Limb (tissue), 2 donors: ENCODE measurements at regions not wholly inside any gene's neighbourhood (a gene's known extent, or its start where the extent isn't known, plus 50 kb on each side); places are given as distances from the start of the nearest gene placed in this dataset.
A peak's percentile ranks its signal among the peaks of the same experiment; 100 is the strongest.
"Not testable (repeated sequence)": the region's sequence is repeated elsewhere in the genome, so short reads cannot be mapped to it uniquely, and the experiment has no call there.

Source experiments
- DNase-seq, 2 donors: peaks; one replicate each; pipeline ENCODE4 v3.0.0-alpha.2; 2016; ENCODE audit errors: extremely low spot score in 2 of 2

DNA sequence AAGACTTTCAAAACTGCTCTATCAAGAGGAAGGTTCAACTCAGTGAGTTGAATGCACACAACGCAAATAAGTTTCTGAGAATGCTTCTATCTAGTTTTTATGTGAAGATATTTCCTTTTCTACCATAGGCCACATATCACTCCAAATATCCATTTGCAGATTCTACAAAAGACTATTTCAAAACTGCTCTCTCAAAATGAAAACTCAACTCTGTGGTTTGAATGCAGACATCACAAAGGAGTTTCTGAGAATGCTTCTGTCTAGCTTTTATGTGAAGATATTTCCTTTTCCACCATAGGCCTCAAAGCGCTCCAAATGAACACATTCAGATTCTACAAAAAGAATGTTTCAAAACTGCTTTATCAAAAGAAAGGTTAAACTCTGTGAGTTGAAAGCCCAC is 1093.1 kb upstream of the DEFB115 start:
- not testable (repeated sequence) for DNase-seq

DNA sequence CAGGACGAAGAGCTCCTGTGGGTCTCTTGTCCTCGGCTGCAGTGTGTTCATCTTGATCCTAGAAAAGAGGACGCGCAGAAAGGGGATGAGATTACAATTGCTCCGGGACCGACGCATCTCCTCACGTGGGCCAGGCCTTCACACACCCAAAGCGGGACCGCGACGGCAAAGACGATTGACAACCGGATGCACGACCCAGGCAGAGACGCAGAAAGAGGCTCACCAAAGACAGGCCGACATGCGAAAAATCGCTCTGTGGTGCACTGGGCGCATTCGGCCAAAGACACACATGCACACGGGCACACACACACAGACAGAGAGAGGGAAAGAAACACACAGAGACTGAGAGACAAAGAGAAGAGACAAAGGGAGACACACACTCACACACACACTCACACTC is 1089.9 kb upstream of the DEFB115 start:
- DNase-seq = no peak

DNA sequence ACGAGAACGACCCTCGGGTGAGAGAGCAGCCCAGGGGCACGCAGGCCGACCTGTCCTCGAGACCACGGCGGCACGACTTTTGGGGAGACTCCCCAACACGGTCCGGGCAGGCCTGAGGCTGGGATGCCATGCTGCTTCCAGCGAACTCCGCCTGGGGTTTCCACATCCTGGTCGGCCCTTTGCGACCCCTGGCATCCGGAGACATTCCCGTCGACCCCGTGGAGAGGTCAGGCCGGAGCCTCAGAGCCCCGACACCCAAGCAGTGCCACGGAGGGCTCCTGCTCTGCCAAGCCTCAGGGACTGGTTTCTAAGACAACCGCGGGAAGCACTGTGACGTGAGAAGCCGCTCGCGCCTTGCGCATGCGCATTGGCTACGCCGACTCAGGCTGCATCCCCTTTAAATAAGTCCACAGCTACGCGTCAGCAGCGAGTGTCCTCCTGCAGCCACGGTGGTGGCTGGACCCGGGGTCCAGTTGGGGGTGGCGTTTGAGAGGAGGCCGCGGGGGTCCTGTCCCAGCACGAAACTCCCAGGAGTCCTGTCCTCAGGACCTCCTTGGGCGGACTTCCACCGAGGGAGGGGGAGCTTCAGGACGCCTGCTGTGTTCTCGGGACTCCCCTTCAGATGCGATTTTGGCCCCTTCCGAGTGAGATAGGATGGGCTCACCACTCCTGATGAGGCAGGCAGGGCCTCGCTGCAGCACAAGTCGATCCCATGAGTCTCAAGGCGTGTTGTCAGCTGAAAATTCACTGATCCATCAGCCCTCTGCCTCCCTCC is 1089.3 kb upstream of the DEFB115 start:
- no peak for DNase-seq

DNA sequence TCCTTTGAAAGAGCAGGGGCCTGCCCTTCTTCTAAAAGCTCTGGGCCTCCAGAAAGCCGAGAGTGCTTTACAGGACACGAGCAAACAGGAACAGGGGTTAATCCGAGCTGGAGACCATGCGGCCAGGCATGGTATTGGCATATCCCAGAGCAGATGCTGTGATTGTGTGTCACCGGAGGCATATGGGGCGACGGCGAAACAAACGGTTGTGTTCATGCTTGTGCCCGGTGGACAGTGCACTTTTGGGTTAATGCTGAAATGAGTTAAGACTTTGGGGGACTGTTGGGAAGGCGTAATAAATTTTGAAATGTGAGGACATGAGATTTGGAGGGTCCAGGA is 1088.7 kb upstream of the DEFB115 start:
- DNase-seq = no peak

GRCh38 chr20:30175681-30176080 is 1081.8 kb upstream of the DEFB115 start:
- DNase-seq = no peak

- not testable (repeated sequence) for DNase-seq
Observed at GRCh38 chr20:30183124-30183523, 1074.3 kb upstream of the DEFB115 start.

DNA sequence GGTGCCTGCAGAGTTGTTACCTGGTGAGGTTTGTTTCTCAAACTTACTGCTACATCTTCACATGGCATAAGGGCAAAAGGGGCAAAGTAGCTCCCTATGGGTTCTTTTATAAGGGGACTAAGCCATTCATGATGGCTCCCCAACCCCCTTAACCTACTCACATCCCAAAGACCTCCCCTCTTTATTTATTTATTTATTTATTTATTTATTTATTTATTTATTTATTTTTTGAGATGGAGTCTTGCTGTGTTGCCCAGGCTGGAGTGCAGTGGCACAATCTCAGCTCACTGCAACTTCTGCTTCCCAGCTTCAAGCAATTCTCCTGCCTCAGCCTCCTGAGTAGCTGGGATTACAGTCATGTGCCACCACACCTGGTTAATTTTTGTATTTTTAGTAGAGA is 1065.7 kb upstream of the DEFB115 start:
- not testable (repeated sequence) for DNase-seq

GRCh38 chr20:30234477-30234876 is 1023.0 kb upstream of the DEFB115 start:
- DNase-seq = not testable (repeated sequence)

GRCh38 chr20:30275073-30275472 is 982.4 kb upstream of the DEFB115 start:
- not testable (repeated sequence) for DNase-seq

DNA sequence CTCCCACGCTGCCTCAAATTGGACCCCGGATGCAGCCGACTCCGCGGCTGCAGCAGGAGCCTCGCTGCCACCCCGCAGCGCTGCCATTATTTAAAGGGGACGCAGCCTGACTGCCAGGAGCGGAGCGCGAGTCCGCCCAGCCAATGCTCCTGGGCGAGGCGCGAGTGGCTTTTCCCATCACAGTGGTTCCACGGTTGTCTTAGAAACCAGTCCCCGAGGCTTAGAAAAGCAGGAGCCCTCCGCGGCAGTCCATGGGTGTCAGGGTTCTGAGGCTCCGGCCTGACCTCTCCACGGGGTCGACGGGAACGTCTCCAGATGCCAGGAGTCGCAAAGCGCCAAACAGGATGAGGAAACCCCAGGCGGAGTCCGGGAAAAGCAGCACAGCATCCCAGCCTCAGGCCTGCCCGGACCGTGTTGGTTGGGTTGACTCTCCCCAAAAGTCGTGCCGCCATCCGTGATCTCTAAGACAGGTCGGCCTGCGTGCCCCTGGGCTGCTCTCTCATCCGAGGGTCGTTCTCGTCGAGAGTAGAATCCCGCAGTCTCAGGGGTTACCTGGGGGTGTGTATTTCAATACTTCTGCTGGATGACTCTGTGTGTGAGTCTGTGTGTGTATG is 975.8 kb upstream of the DEFB115 start:
- DNase-seq = no peak

DNA sequence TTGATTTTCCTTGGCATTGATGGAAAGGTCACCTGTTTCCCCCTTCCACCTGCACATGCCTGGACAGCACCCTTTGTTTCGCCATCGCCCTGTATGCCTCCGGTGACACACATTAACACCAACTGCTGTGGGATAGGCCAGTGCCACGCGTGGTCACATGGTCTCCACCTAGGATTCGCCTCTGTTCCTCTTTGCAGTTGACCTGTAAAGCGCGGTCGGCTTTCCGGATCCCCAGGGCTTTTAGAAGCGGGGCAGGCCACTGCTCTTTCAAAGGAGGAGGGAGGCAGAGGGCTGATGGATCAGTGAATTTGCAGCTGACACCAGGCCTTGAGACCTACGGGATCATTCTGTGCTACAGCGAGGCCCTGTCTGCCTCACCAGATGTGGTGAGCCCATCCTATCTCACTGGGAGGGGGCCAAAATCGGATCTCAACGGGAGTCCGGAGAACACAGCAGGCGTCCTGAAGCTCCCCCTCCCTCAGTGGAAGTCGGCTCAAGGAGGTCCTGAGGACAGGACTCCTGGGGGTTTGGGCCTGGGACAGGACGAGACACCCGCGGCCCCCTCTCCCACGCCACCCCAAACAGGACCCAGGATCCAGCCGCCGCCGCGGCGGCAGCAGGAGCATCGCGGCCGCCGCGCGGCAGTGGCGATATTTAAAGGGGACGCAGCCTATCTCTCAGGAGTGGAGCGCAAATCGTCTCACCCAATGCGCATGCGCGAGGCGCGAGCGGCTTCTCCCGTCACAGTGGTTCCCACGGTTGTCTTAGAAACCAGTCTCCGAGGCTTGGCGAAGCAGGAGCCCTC is 973.8 kb upstream of the DEFB115 start:
- peak; percentile 52 to 80 for DNase-seq

- DNase-seq = no peak
Observed at GRCh38 chr20:30284281-30284905, 973.1 kb upstream of the DEFB115 start.

GRCh38 chr20:30285677-30286076 is 971.8 kb upstream of the DEFB115 start:
- no peak for DNase-seq

DNA sequence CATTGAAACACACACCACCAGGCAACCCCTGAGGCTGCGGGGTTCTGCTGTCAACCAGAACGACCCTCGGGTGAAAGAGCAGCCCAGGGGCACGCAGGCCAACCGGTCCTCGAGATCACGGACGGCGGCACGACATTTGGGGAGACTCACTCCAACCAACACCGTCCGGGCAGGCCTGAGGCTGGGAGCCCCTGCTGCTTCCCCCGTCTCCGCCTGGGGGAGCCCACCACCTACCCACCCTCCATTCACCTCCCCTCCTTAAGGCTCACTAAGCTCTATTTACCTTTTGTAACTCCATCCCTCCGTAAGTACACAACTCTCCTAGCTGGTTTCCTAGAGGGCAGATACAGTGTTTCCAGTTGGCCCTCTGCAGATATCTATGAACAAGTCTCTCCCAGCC is 971.3 kb upstream of the DEFB115 start:
- no peak for DNase-seq

DNA sequence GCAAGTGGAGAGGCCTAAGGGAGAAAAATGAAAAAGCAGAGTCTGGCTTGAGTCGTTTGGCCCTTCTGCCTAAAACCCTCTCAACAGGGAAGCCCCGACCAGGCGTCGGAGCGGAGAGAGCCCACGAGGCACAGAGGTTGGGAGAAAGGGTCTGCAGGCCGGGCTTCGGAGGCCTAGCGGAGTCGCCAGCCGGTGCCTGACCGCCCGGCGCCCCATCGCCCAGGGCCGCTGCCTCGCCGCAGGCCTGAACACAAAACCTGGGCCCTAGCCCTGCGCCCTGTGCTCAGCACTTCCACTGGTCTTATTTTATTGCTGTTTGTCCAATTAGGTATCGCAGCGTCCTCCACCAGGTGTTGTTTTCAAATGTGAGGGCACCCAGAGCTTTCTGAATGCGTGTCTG is 970.0 kb upstream of the DEFB115 start:
- not testable (repeated sequence) for DNase-seq

GRCh38 chr20:30288346-30288745 is 969.1 kb upstream of the DEFB115 start:
- no peak for DNase-seq

DNA sequence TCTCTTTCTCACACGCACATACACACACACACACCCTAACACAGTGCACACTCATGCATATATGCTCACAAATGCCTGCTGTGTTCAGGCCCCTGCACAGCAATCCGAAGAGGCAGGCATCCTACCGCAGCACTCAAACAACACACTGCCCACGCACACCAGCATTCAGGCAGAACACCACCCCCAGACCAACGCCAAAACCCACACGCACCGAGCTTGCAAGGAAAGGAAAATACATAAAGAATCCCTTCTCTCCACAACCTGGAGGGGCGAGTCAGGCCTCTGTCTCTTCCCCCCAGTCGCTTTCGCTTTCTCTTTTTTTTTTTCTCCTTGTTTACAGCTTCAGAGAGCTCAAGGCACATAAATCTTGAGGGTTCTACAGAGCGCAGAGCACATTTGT is 968.4 kb upstream of the DEFB115 start:
- DNase-seq = not testable (repeated sequence)

DNA sequence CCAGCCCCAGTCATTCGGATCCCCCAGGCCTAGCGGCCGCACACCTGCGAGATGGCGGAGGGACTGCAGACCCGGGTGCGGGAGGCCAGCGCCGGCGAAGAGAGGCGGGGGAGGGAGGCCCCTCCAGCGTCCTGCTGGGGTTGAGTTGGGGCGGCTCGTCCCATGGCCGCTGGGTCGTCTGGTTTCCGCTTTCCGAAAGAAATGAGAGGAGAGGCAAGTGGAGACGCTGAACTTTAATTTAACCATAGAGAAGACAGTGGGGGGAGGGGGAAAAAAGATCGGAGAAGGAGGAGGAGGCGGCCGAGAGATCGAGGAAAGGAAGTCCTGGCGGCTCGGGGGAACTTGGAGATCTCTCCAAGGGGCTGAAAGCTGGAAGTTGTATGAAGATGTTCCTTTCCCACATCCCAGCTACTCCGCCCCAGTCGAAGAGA is 967.7 kb upstream of the DEFB115 start:
- not testable (repeated sequence) for DNase-seq

GRCh38 chr20:30290361-30291063 is 967.0 kb upstream of the DEFB115 start:
- peak; percentile 24 to 66 for DNase-seq

DNA sequence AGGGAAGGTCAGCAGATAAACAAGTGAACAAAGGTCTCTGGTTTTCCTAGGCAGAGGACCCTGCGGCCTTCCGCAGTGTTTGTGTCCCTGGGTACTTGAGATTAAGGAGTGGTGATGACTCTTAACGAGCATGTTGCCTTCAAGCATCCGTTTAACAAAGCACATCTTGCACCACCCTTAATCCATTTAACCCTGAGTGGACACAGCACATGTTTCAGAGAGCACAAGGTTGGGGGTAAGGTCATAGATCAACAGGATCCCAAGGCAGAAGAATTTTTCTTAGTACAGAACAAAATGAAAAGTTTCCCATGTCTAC is 966.4 kb upstream of the DEFB115 start:
- DNase-seq = not testable (repeated sequence)

- not testable (repeated sequence) for DNase-seq
Observed at GRCh38 chr20:30291686-30292085, 965.8 kb upstream of the DEFB115 start.
